DND-41 (cell line): ENCODE measurements at regions not wholly inside any gene's neighbourhood (a gene's known extent, or its start where the extent isn't known, plus 50 kb on each side); places are given as distances from the start of the nearest gene placed in this dataset.

Experiments
- EZH2 ChIP-seq: IDR thresholded peaks from 3 replicates; pipeline ENCODE4 v1.6.1; 2012; ENCODE audit warnings: borderline replicate concordance, low read depth, mild to moderate bottlenecking, moderate library complexity, low read length, inconsistent platforms; ENCODE audit not compliant: severe bottlenecking
- TF ChIP-seq, protein P1 (sequence below): IDR thresholded peaks from 2 replicates; pipeline ENCODE4 v1.5.1; 2012; ENCODE audit warnings: borderline replicate concordance, low read length, moderate library complexity, mild to moderate bottlenecking; ENCODE audit not compliant: poor library complexity, severe bottlenecking; ENCODE audit errors: extremely low read depth

DNA sequence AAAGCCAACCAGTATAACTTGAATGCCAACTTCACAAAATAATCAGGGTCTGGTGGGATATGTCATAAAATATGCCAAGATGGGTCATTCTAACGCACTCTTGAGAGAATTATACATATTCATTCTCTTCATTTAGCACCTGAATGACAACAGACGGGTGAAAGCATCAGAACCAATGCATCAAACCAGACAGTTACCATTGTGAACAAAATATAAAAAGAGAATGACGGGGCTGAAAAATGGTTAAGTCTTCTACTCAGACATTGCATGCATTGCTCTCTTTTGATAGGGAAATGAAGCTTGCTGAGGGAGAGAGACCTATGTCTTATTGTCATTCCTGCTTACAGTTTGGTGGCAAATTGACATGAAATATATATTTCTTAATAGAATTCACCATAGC is 702.1 kb downstream of the NOVA1 start:
- TF ChIP-seq, protein P1, sequence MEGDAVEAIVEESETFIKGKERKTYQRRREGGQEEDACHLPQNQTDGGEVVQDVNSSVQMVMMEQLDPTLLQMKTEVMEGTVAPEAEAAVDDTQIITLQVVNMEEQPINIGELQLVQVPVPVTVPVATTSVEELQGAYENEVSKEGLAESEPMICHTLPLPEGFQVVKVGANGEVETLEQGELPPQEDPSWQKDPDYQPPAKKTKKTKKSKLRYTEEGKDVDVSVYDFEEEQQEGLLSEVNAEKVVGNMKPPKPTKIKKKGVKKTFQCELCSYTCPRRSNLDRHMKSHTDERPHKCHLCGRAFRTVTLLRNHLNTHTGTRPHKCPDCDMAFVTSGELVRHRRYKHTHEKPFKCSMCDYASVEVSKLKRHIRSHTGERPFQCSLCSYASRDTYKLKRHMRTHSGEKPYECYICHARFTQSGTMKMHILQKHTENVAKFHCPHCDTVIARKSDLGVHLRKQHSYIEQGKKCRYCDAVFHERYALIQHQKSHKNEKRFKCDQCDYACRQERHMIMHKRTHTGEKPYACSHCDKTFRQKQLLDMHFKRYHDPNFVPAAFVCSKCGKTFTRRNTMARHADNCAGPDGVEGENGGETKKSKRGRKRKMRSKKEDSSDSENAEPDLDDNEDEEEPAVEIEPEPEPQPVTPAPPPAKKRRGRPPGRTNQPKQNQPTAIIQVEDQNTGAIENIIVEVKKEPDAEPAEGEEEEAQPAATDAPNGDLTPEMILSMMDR, result no peak
- TF ChIP-seq EZH2, result no peak
